ENCODE measurements at regions not wholly inside any gene's neighbourhood (a gene's known extent, or its start where the extent isn't known, plus 50 kb on each side); places are given as distances from the start of the nearest gene placed in this dataset.

GRCh38 chr10:129174232-129175014 is 292.6 kb upstream of the MGMT start:
- no peak for TF ChIP-seq CTCF (IDR thresholded peaks at IDR 0.05; ENCODE audit: low read length)
- TF ChIP-seq EZH2 (IDR thresholded peaks at IDR 0.05; ENCODE audit: borderline replicate concordance, low read length), result no peak
